Gastroesophageal sphincter (tissue), 4 donors: ENCODE measurements at regions not wholly inside any gene's neighbourhood (a gene's known extent, or its start where the extent isn't known, plus 50 kb on each side); places are given as distances from the start of the nearest gene placed in this dataset.

Experiments used
- ATAC-seq: fragments of 150-250 bp; one replicate; pipeline ENCODE4 v1.9.1; 2016; ENCODE audit warnings: mild to moderate bottlenecking, moderate library complexity
- H3K27ac ChIP-seq, 4 donors: fragments of 200-600 bp; sonication (generic) in 3 of 4; 1 replicate in 3 of 4; 2 replicates in 1 of 4; pipeline ENCODE4 v1.5.1; 2016 to 2019
- H3K27me3 ChIP-seq: fragments of 200-600 bp; sonication (generic); one replicate; pipeline ENCODE4 v1.5.1; 2019
- H3K36me3 ChIP-seq, 2 donors: fragments of 200-600 bp; sonication (generic); one replicate each; pipeline ENCODE4 v1.5.1; 2019; ENCODE audit warnings: control low read depth in 1 of 2
- H3K4me1 ChIP-seq, 3 donors: fragments of 200-600 bp; sonication (generic); 1 replicate in 2 of 3; 2 replicates in 1 of 3; pipeline ENCODE4 v1.5.1; 2016 to 2019; ENCODE audit warnings: control low read depth in 2 of 3
- H3K4me3 ChIP-seq, 2 donors: fragments of 200-600 bp; sonication (generic); one replicate each; pipeline ENCODE4 v1.5.1; 2019; ENCODE audit warnings: mild to moderate bottlenecking in 1 of 2, moderate library complexity in 1 of 2
- H3K9me3 ChIP-seq, 3 donors: fragments of 200-600 bp; sonication (generic); one replicate each; pipeline ENCODE4 v1.5.1; 2017 to 2019; ENCODE audit warnings: control low read depth in 2 of 3
- CTCF ChIP-seq, 4 experiments: fragments of 200-600 bp in 2 of 4; fragments of 450-650 bp in 2 of 4; sonication (generic) in 1 of 4; IDR thresholded peaks; one replicate each; pipeline ENCODE4 v1.5.1; 2017 to 2019; ENCODE audit warnings: antibody characterized with exemption in 4 of 4, mild to moderate bottlenecking in 2 of 4, moderate library complexity in 2 of 4
- EP300 ChIP-seq: sonication (generic); formaldehyde crosslinking; IDR thresholded peaks from one replicate; pipeline ENCODE4 v1.6.1; 2017; ENCODE audit warnings: antibody characterized with exemption, mild to moderate bottlenecking
- POLR2A ChIP-seq, 2 donors: fragments of 450-650 bp; IDR thresholded peaks; one replicate each; pipeline ENCODE4 v1.6.1; 2017; ENCODE audit warnings: antibody characterized with exemption in 2 of 2, mild to moderate bottlenecking in 2 of 2, moderate library complexity in 1 of 2
- POLR2AphosphoS5 ChIP-seq: sonication (generic); formaldehyde crosslinking; IDR thresholded peaks from one replicate; pipeline ENCODE4 v1.6.1; 2017; ENCODE audit warnings: antibody characterized with exemption
- WGBS, 2 donors: methylation state at CpG; one replicate each; pipeline ENCODE4 v1.1.5; 2018; ENCODE audit warnings: low coverage in 1 of 2; 5-methylcytosine and 5-hydroxymethylcytosine counted together

GRCh38 chr6:25016014-25016720 is 80.4 kb upstream of the RIPOR2 start:
- Histone ChIP-seq H3K27me3 (no peaks in the 10 kb centered on the region), H3K27ac (no peak overlapping the region), H3K36me3 (no peaks in the 10 kb centered on the region), H3K4me3 (no peak overlapping the region), H3K9me3 (no peaks in the 10 kb centered on the region), H3K4me1 (peaks cover 3 to 16% (median 12%) of the 10 kb centered on the region in 3 donors)
- no peak for ATAC-seq
- WGBS, 2 donors, result 70 to 71% methylated on average over 4 to 6 of the region's 11 CpGs
- TF ChIP-seq POLR2AphosphoS5 (no peak), EP300 (no peak), POLR2A (IDR thresholded peaks at IDR 0.05) (no peak), CTCF (IDR thresholded peaks at IDR 0.05) (no peak)

GRCh38 chr6:25017486-25017885 is 81.7 kb upstream of the RIPOR2 start:
- H3K27me3 ChIP-seq, result no peaks in the 10 kb centered on the region
- no peak for TF ChIP-seq CTCF (IDR thresholded peaks at IDR 0.05)
- no peak for TF ChIP-seq POLR2AphosphoS5
- TF ChIP-seq POLR2A (IDR thresholded peaks at IDR 0.05), result no peak
- no peak for TF ChIP-seq EP300
- ATAC-seq, result no peak
- H3K36me3 ChIP-seq, result no peaks in the 10 kb centered on the region
- H3K27ac ChIP-seq, result no peak overlapping the region
- H3K4me3 ChIP-seq, result no peak overlapping the region
- H3K4me1 ChIP-seq, result peaks cover 3 to 16% (median 12%) of the 10 kb centered on the region in 3 donors
- WGBS, 2 donors, result 100% methylated on average over 3 of the region's 4 CpGs; no CpG with 5 or more reads in 1 of the 2 donors
- H3K9me3 ChIP-seq, result no peaks in the 10 kb centered on the region

GRCh38 chr6:25017932-25018567 is 82.3 kb upstream of the RIPOR2 start:
- H3K27me3 ChIP-seq, result no peaks in the 10 kb centered on the region
- TF ChIP-seq CTCF (IDR thresholded peaks at IDR 0.05) (peak in 3 of 4 experiments; percentile 16 to 43 (median 35)), EP300 (no peak)
- no peak for ATAC-seq
- peaks cover 3 to 16% (median 12%) of the 10 kb centered on the region in 3 donors for H3K4me1 ChIP-seq
- no peaks in the 10 kb centered on the region for H3K9me3 ChIP-seq
- H3K27ac ChIP-seq, result no peak overlapping the region
- no peaks in the 10 kb centered on the region for H3K36me3 ChIP-seq
- 44 to 61% methylated on average over 7 of the region's 7 CpGs for WGBS, 2 donors
- H3K4me3 ChIP-seq, result no peak overlapping the region

GRCh38 chr6:25018568-25018954 is 82.8 kb upstream of the RIPOR2 start:
- H3K9me3 ChIP-seq, result no peaks in the 10 kb centered on the region
- H3K36me3 ChIP-seq, result no peaks in the 10 kb centered on the region
- no peaks in the 10 kb centered on the region for H3K27me3 ChIP-seq
- no peak overlapping the region for H3K27ac ChIP-seq
- ATAC-seq, result no peak
- peaks cover 3 to 16% (median 12%) of the 10 kb centered on the region in 3 donors for H3K4me1 ChIP-seq
- no peak overlapping the region for H3K4me3 ChIP-seq
- 81 to 87% methylated on average over 4 of the region's 4 CpGs for WGBS, 2 donors
- no peak for TF ChIP-seq CTCF (IDR thresholded peaks at IDR 0.05)
- no peak for TF ChIP-seq POLR2AphosphoS5
- TF ChIP-seq POLR2A (IDR thresholded peaks at IDR 0.05), result no peak

GRCh38 chr6:25022140-25022553 is 86.4 kb upstream of the RIPOR2 start:
- H3K9me3 ChIP-seq, result no peaks in the 10 kb centered on the region
- H3K27me3 ChIP-seq, result no peaks in the 10 kb centered on the region
- TF ChIP-seq CTCF (IDR thresholded peaks at IDR 0.05), result no peak
- H3K4me3 ChIP-seq, result no peak overlapping the region
- ATAC-seq, result no peak
- 73 to 77% methylated on average over 3 of the region's 3 CpGs for WGBS, 2 donors
- H3K27ac ChIP-seq, result no peak overlapping the region
- no peaks in the 10 kb centered on the region for H3K36me3 ChIP-seq
- no peaks in the 10 kb centered on the region for H3K4me1 ChIP-seq
